K562 (cell line): ENCODE measurements at regions not wholly inside any gene's neighbourhood (a gene's known extent, or its start where the extent isn't known, plus 50 kb on each side); places are given as distances from the start of the nearest gene placed in this dataset.

Source experiments
- EP300 ChIP-seq: IDR thresholded peaks from 2 replicates; pipeline ENCODE4 v1.6.1; 2012; ENCODE audit warnings: low read length, improper control_type of control experiment
- FOXM1 ChIP-seq, 2 experiments: fragments of 450-650 bp in 1 of 2; sonication (generic) in 1 of 2; formaldehyde crosslinking in 1 of 2; IDR thresholded peaks; 2 replicates each; pipeline versions ENCODE4 v1.6.1 to v1.9.0; 2017 to 2022; ENCODE audit warnings: low read depth in 2 of 2, mild to moderate bottlenecking in 2 of 2, missing genetic modification reagents in 1 of 2, moderate library complexity in 1 of 2
- GATA2 ChIP-seq: sonication (generic); formaldehyde crosslinking; IDR thresholded peaks from 2 replicates; pipeline ENCODE4 v1.4.0; 2020; ENCODE audit warnings: mild to moderate bottlenecking, missing genetic modification reagents
- KDM1A ChIP-seq, 2 experiments: fragments of 450-650 bp; IDR thresholded peaks; 2 replicates each; pipeline ENCODE4 v1.6.1; 2016; ENCODE audit warnings: mild to moderate bottlenecking in 2 of 2
- KLF16 ChIP-seq: IDR thresholded peaks from 2 replicates; pipeline ENCODE4 v1.6.1; 2016; ENCODE audit warnings: antibody characterized with exemption
- MEIS2 ChIP-seq: fragments of 450-650 bp; IDR thresholded peaks from 2 replicates; pipeline ENCODE4 v1.6.1; 2014; ENCODE audit warnings: mild to moderate bottlenecking; ENCODE audit not compliant: partially characterized antibody
- MTA2 ChIP-seq: fragments of 450-650 bp; IDR thresholded peaks from 2 replicates; pipeline ENCODE4 v1.6.1; 2016; ENCODE audit warnings: low read depth
- NCOR1 ChIP-seq: fragments of 450-650 bp; IDR thresholded peaks from 2 replicates; pipeline ENCODE4 v1.6.1; 2016; ENCODE audit warnings: mild to moderate bottlenecking, moderate library complexity
- PML ChIP-seq: IDR thresholded peaks from 2 replicates; pipeline ENCODE4 v1.6.1; 2012; ENCODE audit warnings: low read length, inconsistent platforms
- RCOR1 ChIP-seq, 2 experiments: IDR thresholded peaks; 2 replicates each; pipeline ENCODE4 v1.6.1; 2012; ENCODE audit warnings: low read depth in 2 of 2, low read length in 2 of 2, borderline replicate concordance in 1 of 2, improper control_type of control experiment in 1 of 2
- ZKSCAN8 ChIP-seq: fragments of 200-800 bp; sonication (Bioruptor generic); IDR thresholded peaks from 2 replicates; pipeline ENCODE4 v1.6.1; 2016; ENCODE audit warnings: missing genetic modification characterization, missing compliant biosample characterization
- TF ChIP-seq, protein P1 (sequence below): fragments of 250-450 bp; sonication (Bioruptor Pico); IDR thresholded peaks from 2 replicates; pipeline ENCODE4 v1.8.0; 2022; ENCODE audit warnings: inconsistent platforms, mild to moderate bottlenecking, moderate library complexity, borderline replicate concordance
- TF ChIP-seq, protein P2 (sequence below), 2 experiments: fragments of 150-350 bp in 1 of 2; IDR thresholded peaks; 2 replicates each; pipeline ENCODE4 v1.6.1; 2012 to 2016; ENCODE audit warnings: low read depth in 2 of 2, low read length in 2 of 2, mild to moderate bottlenecking in 1 of 2, moderate library complexity in 1 of 2
- TF ChIP-seq, protein P3 (sequence below), 2 experiments: IDR thresholded peaks in 1 of 2; conservative IDR thresholded peaks in 1 of 2; 2 replicates each; pipeline ENCODE4 v1.6.1; 2016; ENCODE audit warnings: low read depth in 2 of 2, mild to moderate bottlenecking in 1 of 2, missing compliant biosample characterization in 1 of 2, missing genetic modification characterization in 1 of 2, moderate library complexity in 1 of 2
- TF ChIP-seq, protein P4 (sequence below): fragments of 450-650 bp; IDR thresholded peaks from 2 replicates; pipeline ENCODE4 v1.6.1; 2018; ENCODE audit not compliant: partially characterized antibody

DNA sequence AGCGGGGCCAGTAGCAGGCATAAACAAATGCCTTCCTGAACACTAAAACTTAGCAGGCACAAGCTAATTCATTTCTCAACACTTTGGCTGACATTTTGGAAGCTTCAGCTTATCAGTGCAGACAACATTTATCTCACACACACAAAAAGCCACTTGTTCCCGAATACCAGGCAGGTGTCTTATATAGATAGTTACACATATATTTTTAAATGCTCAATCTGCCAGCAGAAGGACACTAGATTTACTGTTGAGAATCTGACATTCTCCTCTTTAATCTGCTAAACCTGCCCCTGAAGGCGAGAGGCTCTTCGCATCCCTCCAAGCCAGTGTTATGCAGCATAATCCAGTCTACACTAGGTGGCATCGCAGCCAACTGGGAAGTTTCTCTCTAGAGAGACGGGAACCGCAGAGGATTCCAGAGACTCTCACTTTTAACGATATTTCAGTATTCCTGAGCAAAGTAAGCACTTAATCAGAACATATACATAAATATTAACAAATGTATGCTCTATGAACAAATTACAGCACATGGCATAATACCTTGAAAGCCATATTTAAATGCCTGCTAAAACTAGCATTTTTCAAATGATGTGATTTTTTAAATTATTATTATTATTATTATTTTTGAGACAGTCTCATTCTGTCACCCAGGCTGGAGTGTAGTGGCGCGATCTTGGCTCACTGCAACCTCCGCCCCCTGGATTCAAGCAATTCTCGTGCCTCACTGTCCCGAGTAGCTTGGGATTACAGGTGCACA is 90.2 kb upstream of the SCG2 start (continued):
- TF ChIP-seq PML (peak; percentile 68; the same call in 1 of the 2 replicates), MTA2 (peak; percentile 85), GATA2 (CRISPR knock-in tag) (peak; percentile 51; the same call in 1 of the 2 replicates), RCOR1 (IDR thresholded peaks at IDR 0.05; ENCODE audit: borderline replicate concordance in 1 of 2, low read depth in 2 of 2, low read length in 2 of 2) (peak; percentile 15 to 96; a peak in 3 of 4 replicates), KDM1A (IDR thresholded peaks at IDR 0.05) (peak; percentile 92 to 95), FOXM1 (IDR thresholded peaks at IDR 0.05; ENCODE audit: low read depth) (peak; percentile 43; the same call in 1 of the 2 replicates), FOXM1 (CRISPR knock-in tag; IDR thresholded peaks at IDR 0.05; ENCODE audit: low read depth) (no peak), KLF16 (peak; percentile 68), NCOR1 (peak; percentile 80), MEIS2 (peak; percentile 89), EP300 (peak; percentile 65), ZKSCAN8 (peak; percentile 32; the same call in 1 of the 2 replicates)
- TF ChIP-seq, protein P1, sequence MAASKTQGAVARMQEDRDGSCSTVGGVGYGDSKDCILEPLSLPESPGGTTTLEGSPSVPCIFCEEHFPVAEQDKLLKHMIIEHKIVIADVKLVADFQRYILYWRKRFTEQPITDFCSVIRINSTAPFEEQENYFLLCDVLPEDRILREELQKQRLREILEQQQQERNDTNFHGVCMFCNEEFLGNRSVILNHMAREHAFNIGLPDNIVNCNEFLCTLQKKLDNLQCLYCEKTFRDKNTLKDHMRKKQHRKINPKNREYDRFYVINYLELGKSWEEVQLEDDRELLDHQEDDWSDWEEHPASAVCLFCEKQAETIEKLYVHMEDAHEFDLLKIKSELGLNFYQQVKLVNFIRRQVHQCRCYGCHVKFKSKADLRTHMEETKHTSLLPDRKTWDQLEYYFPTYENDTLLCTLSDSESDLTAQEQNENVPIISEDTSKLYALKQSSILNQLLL (CRISPR knock-in tag) = no peak
- TF ChIP-seq, protein P2, sequence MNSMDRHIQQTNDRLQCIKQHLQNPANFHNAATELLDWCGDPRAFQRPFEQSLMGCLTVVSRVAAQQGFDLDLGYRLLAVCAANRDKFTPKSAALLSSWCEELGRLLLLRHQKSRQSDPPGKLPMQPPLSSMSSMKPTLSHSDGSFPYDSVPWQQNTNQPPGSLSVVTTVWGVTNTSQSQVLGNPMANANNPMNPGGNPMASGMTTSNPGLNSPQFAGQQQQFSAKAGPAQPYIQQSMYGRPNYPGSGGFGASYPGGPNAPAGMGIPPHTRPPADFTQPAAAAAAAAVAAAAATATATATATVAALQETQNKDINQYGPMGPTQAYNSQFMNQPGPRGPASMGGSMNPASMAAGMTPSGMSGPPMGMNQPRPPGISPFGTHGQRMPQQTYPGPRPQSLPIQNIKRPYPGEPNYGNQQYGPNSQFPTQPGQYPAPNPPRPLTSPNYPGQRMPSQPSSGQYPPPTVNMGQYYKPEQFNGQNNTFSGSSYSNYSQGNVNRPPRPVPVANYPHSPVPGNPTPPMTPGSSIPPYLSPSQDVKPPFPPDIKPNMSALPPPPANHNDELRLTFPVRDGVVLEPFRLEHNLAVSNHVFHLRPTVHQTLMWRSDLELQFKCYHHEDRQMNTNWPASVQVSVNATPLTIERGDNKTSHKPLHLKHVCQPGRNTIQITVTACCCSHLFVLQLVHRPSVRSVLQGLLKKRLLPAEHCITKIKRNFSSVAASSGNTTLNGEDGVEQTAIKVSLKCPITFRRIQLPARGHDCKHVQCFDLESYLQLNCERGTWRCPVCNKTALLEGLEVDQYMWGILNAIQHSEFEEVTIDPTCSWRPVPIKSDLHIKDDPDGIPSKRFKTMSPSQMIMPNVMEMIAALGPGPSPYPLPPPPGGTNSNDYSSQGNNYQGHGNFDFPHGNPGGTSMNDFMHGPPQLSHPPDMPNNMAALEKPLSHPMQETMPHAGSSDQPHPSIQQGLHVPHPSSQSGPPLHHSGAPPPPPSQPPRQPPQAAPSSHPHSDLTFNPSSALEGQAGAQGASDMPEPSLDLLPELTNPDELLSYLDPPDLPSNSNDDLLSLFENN (IDR thresholded peaks at IDR 0.05; ENCODE audit: low read depth in 2 of 2, low read length in 2 of 2) = peak in 1 of 2 experiments; percentile 66; a peak in 1 of 4 replicates
- TF ChIP-seq, protein P3, sequence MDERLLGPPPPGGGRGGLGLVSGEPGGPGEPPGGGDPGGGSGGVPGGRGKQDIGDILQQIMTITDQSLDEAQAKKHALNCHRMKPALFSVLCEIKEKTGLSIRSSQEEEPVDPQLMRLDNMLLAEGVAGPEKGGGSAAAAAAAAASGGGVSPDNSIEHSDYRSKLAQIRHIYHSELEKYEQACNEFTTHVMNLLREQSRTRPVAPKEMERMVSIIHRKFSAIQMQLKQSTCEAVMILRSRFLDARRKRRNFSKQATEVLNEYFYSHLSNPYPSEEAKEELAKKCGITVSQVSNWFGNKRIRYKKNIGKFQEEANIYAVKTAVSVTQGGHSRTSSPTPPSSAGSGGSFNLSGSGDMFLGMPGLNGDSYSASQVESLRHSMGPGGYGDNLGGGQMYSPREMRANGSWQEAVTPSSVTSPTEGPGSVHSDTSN (CRISPR knock-in tag; IDR thresholded peaks at IDR 0.05; ENCODE audit: low read depth) = no peak
- TF ChIP-seq, protein P3 (tag; conservative IDR thresholded peaks at IDR 0.05; ENCODE audit: low read depth) = peak; percentile 69
- TF ChIP-seq, protein P4, sequence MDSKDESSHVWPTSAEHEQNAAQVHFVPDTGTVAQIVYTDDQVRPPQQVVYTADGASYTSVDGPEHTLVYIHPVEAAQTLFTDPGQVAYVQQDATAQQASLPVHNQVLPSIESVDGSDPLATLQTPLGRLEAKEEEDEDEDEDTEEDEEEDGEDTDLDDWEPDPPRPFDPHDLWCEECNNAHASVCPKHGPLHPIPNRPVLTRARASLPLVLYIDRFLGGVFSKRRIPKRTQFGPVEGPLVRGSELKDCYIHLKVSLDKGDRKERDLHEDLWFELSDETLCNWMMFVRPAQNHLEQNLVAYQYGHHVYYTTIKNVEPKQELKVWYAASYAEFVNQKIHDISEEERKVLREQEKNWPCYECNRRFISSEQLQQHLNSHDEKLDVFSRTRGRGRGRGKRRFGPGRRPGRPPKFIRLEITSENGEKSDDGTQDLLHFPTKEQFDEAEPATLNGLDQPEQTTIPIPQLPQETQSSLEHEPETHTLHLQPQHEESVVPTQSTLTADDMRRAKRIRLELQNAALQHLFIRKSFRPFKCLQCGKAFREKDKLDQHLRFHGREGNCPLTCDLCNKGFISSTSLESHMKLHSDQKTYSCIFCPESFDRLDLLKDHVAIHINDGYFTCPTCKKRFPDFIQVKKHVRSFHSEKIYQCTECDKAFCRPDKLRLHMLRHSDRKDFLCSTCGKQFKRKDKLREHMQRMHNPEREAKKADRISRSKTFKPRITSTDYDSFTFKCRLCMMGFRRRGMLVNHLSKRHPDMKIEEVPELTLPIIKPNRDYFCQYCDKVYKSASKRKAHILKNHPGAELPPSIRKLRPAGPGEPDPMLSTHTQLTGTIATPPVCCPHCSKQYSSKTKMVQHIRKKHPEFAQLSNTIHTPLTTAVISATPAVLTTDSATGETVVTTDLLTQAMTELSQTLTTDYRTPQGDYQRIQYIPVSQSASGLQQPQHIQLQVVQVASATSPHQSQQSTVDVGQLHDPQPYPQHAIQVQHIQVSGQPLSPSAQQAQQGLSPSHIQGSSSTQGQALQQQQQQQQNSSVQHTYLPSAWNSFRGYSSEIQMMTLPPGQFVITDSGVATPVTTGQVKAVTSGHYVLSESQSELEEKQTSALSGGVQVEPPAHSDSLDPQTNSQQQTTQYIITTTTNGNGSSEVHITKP = no peak
